GM18511 (cell line): ENCODE measurements at regions not wholly inside any gene's neighbourhood (a gene's known extent, or its start where the extent isn't known, plus 50 kb on each side); places are given as distances from the start of the nearest gene placed in this dataset.

Experiments used
- ATAC-seq: cut with Tn5 transposase; IDR thresholded peaks from one replicate; pipeline ENCODE4 v1.9.1; 2021; ENCODE audit warnings: mild to moderate bottlenecking, moderate library complexity; ENCODE audit not compliant: unreplicated experiment

DNA sequence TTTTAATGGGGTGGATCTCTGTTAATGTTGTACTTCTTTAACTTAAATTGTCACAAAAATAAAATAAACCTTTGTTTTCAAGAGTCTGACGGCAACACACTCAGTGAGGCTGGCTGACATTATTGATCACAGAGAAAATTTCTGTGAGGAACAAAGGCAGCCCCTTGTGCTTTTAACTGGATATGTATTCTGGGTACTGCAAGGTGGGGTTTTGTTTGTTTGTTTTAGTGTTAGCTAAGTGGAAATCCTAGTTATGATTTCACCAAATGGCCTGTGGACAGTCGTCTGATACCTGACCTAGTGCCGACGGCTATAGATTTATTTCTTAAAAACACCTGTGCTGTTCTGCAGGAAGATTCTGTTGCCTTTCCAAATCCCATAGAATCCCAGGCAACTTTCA, 1329.5 kb upstream of the ZEB2 start:
- ATAC-seq: no peak

DNA sequence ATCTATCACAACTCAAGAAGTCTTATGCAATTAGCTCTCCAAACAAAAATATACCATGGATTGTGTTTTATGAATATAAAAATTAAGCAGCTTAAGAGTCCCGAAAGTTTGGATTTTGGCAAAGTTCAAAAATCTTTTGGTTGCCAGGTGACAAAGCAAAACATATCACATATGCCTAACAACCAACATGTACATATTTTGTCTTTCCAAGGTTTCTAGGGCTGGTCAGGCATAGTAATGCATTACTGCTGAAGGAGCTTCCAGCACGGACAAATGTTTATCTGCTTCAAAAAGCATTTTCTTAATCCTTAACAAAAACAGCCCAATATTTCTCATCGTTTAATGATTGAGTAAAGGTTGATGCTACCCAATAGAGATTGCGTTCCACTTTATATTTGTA, 1327.1 kb upstream of the ZEB2 start:
- ATAC-seq: no peak

DNA sequence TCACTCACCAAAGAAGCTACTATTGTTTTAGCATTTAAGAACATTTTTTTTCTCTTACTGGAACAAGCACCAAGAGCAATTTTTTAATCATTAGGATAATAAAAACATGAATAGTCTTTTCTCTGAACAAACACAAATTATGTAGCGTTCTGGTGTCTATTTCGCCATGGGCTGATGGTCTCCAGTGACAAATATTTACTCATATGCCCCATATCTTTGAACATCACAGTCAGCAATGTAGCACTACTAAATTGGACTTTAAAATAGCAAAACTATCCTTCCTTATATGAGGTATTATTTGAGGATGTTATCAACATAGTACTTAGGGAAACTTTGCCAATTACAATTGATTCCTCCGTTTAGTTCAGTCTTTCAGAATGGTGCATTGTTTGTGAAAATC, 1326.0 kb upstream of the ZEB2 start:
- ATAC-seq: no peak

DNA sequence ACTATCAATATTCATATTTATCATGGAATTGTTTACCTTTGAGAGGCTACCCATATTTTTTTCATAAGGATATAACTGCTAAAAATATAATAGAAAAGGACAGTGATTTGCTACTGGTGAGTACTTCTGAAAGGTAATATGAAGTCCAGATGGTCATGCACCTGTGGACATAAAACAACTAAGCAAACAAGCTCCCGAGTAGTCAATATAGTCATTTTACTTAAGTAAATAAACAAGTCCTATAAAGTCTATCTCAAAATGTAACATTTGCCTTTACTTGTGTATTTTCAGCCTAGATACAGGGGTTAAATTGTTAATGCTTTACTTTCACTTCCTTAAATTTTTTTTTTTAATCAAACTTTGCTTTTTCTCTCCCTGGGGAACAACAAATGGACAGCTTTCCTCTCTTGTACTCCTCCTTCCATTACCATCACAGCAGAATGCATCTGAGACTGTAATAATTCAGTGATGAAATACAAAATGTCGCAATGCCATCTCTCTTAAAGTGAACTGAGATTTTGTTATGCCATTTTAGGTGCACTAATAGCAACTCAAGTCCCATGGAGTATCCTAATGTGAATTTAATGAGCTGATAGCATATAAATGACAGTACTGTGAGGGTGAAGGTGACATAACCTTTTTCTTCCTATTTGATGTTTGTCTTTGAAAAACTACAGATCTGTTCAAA, 1325.4 kb upstream of the ZEB2 start:
- no peak for ATAC-seq

DNA sequence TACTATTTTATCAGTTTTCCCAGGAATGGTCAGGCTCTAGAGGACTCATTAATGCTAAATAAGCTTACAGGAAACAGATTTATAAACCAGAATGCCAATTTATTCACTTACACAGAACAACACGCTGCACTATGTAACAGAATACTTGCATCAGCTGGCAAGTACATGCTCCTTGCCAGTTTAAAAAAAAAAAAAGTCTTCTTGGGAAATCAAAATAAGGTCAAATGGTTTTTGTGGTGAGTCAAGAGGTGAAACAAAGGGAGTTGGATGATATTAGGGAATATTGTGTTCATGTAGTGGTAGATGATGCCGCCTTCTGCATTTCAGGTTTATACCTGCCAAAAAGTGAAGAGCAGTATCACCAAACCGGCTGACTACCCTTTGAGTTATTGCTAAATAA, 1322.1 kb upstream of the ZEB2 start:
- ATAC-seq: no peak

DNA sequence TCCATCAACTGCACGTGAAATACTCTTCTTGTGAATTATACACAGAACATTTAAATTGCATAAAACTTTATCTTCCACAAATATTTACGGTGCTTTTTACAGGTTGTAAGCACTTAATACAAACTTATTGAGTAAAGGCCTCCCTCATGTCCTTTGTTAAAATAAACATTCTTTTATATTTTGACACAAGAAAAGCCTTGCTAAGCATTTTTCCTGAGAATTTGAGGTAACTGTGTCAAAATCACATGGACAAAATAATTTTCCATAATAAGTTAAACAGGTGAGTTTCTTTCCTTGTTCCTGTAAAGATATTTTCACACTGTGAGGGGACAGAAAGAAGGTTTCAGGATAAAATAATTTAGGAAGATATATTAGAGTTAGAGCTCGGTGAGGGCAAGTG, 1317.1 kb upstream of the ZEB2 start:
- no peak for ATAC-seq

DNA sequence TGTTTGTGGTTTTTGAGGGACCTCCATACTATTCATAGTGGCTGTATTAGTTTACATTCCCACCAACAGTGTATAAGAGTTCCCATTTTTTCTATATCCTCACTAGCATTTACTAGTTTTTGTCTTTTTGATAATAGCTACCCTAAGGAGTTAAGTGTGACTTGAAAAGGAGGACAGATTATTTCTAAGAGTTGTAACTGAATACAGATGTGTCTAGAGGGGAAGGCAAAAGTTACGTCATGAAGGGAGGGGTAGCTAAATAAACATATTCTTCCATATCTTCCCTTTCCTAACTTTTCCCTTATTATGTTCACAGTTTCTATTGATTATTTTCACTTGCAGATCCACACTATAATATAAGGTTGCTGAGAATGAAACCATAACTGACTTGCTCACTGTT, 1315.7 kb upstream of the ZEB2 start:
- ATAC-seq: no peak

DNA sequence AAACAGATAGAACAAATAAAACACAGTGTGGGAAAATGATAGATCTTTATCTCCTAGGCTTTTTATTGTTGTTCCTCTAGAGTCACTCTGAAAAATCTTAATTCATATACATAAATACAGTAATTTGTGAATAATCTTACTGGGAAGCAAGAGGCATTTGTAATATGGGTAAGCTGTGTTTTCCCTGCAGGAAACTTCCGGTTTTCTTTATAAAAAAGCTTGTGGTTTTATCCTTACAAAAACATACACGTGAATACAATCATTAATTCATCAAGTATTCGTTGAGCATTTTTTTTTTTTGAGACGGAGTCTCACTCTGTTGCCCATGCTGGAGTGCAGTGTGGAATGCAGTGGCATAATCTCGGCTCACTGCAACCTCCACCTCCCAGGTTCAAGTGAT, 1312.8 kb upstream of the ZEB2 start:
- ATAC-seq: no peak

DNA sequence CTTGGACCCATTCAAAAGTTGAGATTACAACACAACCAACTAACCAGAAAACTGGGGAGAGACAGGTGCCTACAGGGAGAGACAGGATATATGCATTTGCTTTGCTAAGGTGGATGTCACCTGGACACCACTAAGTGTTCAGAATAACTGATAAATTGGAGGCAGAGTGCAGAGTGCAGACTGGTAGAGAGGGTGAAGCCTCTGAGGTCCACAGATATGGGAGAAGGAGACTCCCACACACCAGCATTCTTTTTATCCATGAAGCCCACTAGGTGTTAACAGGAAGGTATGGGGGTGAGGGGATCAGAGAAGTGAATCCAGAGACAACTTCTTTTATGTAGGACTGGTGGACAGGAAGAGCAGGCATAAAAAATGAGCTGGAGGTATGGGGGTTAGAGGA, 1310.0 kb upstream of the ZEB2 start:
- no peak for ATAC-seq

DNA sequence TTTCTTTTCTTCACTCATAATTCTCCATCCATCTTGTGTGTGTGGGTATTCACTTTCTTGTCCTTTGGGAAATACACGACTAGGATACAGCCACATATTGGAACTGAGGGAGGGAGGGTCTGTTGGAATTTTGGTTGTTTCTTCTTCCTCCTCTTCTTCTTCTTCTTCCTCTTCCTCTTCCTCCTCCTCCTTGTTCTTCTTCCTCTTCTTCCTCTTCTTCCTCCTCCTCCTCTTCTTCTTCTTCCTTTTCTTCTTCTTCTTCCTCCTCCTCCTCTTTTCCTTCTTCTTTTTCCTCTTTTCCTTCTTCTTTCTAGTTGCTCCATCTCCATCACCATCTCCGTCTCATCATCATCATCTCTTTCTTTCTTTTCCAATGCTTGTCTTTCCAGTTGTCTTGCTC, 1307.3 kb upstream of the ZEB2 start:
- ATAC-seq: no peak

DNA sequence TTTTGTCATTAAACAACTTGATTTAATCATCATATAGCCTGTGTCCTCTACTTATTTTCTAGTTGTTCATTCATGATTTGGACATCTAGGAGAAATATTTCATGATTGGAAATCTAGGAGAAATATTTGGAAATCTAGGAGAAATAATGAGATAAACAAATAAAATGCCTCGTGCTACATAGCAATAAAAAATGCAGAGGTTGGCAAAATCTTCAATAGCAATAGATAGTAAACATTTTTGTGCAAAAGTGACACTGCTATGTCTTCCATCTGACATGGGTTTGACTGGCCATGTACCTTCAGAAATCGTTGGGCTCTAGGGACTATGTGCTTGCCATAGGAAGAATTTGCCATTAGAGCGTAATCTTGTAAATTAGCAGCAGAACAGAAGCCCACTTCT, 1304.5 kb upstream of the ZEB2 start:
- no peak for ATAC-seq

DNA sequence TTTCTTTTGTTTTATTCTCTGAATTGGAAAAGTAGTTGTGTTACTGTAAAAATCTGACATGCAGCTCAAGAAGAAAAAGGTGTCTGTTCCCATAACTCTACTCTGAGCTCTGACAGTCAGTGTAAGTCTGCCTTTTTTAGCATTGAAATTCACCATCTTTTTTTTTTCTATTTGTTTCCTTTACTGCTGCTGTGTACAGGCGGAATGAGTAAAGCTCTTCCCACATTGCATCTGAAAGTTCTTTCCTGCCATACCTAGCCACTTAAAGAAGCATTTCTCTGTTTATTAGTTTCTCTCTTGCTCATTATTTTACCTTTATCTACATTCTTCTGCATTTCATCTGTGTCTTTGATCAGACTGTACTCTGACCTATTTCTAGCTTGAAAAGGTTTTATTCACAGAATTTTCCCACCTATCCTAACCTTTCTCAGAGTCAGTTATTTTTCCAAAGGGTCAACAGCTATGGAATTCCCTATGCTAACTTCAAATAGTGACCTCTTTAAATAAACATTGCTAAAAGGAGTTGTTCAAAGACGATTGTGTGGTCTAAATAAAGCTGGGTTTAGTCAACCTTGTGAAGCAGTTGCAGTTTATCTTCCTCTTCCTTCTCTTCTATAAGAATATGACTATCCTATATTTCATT, 1303.1 kb upstream of the ZEB2 start:
- no peak for ATAC-seq

DNA sequence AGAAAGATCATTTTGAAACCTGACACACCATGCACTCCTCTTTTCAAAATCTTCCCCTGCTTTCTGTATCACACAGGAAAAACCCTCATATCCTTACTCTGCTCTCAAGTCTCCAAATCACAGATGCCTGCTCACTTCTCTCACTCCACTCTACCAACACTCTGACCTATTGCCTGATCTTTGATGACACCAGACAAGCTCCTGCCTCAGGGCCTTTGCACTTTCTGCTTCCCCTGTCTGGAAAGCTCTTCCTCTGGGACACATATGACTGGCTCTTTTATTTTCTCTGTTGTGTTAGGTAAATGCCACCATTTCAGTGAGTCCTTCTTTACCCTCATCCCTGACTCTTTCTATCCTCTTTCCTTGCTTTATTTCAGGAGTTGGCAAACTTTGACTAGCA, 1300.7 kb upstream of the ZEB2 start:
- ATAC-seq: no peak

DNA sequence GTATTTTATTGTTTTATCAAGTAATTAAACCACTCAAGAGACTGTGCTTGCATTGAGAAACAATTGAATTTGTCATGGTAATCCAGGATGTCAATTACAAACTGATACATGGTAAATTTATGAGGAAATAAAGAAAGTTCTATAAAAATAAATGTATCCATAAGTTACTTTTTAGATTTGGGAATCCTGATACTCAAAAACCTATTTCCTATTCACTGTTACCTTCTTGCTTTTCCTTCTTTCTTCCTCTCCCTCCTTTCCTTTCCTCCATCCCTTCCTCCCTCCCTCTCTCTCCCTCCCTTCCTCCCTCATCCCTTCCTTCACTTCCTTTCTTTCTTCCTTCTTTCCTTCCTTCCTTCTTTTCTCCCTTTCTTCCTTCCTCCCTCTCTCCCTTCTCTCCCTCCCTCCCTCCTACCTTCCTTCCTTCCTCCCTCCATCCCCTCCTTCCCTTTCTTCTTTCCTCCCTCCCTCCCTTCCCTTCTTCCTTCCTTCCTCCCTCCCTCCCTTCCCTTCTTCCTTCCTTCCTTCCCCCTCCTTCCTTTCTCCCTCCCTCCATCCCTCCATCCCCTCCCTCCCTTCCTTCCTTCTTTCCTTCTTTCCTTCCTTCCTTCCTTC, 1299.1 kb upstream of the ZEB2 start:
- no peak for ATAC-seq

DNA sequence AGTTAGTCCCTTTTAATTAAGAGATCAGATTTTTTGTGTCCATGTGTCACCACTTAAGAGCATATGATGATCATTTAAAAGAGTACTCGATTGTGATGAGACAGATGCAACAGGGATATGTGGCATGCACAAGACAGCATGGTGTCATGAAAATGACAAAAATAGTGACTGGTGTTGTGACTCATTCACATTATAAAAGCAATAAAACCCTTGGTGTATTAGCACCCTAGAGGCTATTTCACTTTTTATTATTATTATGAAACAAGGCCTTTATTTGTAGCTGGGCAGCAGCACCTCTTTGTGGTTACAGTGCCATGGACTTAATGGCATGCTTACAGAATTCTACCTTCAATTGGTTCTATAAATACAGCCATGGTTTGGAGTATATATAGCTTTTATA, 1296.0 kb upstream of the ZEB2 start:
- ATAC-seq: no peak

DNA sequence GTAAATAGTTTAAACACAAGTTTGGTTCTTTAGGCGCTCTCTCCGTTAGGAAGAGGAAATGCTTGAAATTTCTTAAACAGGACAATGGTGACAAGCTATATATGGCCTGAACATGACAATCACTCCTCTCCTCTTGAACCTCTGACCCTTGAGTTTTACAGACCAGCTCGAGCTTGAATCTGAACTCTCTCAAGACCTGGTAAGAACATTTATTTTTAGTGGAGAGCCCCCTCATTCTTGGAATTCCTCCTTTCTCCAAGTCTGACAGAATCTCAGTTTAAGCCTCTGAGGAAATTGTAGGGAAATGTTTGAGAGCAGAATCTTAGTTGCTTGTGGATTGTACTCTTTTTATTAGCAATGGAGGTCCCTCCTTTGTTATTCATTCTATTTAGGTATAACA, 1293.6 kb upstream of the ZEB2 start:
- ATAC-seq: no peak

DNA sequence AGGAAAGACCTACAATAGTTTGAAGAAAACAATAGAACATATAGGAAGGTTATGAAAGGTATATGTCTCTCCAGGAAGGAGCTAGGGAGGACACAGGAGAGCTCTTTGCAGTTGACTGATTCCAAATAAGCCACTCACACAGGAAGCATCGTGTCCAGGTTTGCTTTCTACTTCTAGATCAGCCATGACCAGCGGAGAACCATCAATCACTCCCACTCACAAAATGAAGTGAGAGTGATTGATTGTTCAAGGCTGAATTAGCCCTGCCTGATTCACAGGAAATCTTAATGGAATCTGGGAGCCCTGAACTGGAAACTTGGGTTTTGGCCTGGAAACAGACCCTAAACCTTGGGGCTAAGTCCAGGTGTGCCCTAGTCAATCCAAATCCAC, 1292.2 kb upstream of the ZEB2 start:
- ATAC-seq: no peak

DNA sequence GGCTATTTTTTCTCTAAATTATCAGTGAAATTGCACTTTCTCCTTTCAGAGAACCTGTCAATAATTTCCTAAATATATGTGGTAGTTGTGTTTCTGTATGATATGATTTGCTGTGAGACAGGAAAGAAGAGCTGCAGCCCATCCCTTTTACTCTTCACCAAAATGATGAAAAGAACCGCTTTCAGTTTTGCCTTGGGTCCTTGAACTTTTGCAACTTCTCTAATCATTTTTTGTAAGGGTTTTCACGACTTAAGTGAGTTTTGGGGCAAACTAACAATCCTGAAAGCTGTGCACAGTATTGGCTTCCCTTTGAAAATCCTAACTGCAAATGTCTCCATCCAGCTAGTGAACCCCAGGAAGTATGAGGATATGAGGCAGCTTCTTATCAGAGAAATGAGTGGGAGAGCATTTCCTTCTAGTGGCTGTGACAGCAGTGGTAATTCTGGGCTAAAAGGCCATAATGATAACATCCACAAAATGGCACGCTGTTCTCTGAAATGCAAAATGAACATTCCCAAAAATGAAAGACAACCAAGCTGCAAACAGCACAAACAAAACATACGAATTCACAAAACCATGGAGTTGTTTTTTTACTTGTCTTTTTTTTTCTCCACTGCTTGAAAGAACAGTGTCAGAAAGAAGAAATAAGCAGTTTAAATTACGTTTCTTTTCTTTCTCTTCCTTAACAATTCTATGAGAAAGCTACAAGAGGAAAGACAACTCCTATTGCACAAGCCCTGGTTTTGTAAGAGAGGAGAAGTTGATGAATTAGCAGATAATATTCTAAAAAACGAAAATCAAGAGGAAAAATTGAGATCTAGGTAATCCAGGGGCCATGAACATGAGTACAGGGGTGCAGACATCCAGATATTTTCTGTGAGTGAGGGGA, 1291.6 kb upstream of the ZEB2 start:
- ATAC-seq: no peak

DNA sequence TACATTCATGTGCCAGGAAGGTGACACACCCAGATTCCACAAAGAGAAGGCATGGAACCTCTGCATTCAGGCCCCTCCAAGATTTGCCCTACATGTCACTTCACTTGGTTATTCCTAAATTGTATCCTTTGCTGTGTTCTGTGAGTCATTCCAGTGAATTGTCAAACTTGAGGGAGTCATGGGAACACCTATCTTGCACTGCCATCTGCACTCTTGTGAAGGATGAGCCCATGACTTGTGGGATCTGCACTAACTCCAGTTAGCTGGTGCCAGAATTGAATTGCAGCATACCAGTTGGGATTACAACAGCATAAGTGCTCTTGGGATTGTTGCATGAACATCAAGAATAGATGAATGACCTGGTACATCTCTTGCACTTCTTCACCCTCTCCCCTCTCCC, 1288.0 kb upstream of the ZEB2 start:
- ATAC-seq: no peak

DNA sequence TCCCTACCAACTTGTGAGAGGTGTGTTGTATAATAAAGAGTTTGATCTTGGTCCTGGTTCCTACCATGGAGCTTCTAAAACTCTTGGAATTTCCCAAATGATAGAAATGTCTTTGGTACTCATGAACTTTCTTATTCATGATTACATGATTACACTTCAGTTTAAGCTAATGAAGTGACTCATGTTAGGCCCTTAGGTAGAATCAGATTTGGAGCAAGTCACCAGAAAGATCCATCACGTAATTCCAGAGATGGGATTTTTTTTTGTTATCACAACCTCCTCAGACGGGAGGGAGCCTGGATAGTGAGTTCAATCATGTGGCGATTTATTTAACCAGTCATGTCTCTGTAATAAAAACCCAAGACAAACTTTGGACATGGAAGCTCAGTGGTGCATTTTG, 1287.6 kb upstream of the ZEB2 start:
- ATAC-seq: no peak

DNA sequence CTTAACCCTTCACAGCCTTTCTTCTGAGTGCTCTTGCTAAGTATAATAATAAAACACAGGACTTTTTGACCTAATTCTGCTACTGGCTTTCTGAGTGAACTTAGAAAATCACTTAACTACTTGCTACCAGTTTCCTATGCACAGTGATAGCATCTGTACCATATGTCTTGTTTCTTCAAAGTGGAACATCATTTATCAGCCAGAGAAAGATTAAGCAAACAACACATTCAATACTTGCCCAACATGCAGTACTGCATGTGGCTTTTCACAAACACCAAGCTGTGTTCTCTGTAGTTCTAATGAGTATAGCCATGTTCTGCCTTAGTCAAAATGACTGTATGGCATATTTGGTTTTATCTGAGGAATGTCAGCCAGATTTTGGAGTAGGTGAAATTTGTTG, 1286.6 kb upstream of the ZEB2 start:
- no peak for ATAC-seq

DNA sequence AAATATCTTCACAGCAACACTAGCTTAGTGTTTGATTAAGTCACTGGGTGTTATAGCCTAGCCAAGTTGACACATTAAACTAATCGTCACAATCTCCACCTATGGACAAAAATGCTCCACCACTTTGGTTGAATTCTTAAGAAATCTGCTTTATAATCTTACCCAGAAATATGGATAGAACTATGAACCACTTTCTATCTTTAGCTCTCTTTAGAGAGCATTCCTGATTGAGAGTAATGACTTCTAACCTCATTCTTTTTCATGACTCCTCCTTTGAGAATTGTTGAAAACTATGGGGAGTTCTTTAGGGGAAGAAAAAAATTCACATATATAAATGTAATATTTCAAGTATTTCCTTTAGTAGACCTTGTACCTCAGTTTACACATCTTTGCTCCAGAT, 1282.2 kb upstream of the ZEB2 start:
- ATAC-seq: no peak
